ENCODE measurements at regions not wholly inside any gene's neighbourhood (a gene's known extent, or its start where the extent isn't known, plus 50 kb on each side); places are given as distances from the start of the nearest gene placed in this dataset.
"Not testable (repeated sequence)": the region's sequence is repeated elsewhere in the genome, so short reads cannot be mapped to it uniquely, and the experiment has no call there.

- Histone ChIP-seq H3K27ac (no peak overlapping the region), H3K4me3 (no peak overlapping the region)
Measured at GRCh38 chr13:61944329-61944929, 528.8 kb upstream of the PCDH20 start.

DNA sequence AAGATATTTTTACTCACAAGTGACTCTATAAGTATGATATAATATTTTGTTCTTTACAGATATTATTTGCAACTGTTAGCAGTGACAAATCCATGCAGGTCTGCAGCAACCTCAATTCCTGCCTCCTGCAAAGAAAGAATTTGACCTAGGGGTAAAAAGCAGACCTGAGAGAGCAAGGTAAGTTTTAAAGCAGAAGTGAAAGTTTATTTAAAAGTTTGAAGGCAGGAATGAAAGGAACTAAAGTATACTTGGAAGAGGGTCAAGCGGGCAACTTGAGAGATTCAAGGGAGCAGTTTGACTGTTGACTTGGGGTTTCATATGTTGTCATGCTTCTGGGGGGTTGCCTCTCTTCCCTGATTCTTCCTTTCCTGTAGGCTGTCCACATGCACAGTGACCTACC, 520.1 kb upstream of the PCDH20 start:
- no peak overlapping the region for H3K4me3 ChIP-seq
- H3K27ac ChIP-seq: no peak overlapping the region

DNA sequence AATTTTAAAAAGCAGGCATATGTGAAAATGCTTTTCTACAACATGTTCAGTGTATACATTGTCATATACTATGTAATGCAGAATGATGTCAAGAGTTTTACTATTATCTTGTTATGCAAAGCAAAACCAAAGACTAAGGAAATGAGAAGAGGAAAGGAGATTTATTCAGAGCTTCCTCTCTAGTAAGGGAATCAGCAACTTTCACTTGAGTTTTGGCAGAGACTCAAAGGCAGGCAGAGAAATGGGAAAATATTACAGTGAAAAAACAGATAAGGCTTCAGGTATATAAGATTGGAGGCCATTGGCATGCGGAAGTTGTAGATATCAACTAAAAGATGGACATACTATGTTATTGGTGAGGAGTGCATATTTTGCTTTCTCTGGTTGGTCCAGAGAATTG, 512.0 kb upstream of the PCDH20 start:
- Histone ChIP-seq H3K27ac (no peak overlapping the region), H3K4me3 (no peak overlapping the region)

DNA sequence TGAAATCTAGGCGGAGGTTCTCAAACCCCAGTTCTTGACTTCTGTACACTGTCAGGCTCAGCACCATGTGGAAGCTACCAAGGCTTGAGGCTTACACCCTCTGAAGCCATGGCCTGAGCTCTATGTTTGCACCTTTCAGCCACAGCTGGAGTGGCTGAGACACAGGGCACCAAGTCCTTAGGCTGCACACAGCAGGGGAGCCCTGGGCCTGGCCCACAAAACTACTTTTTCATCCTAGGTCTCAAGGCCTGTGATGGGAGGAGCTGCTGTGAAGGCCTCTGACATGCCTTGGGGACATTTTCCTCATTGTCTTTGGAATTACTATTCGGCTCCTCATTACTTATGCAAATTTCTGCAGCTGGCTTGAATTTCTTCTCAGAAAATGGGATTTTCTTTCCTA, 503.2 kb upstream of the PCDH20 start:
- no peak overlapping the region for H3K27ac ChIP-seq
- no peak overlapping the region for H3K4me3 ChIP-seq

DNA sequence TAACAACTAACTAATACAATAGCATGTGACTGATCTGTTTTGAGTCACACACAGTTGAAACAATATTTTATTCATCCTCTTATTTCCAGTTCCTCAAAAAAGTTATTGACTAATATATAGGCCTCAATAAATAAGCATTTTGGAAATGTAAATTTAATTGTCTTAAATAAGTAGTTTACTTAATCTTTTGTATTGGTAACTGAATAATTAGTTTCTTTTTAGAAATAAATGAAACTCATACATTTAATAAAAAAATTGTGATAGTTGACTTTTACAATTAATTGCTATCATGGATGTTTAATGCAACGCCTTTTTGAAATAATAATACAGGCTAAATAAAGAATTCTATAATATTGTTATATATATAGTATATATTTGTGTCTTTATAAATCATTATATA, 500.8 kb upstream of the PCDH20 start:
- H3K4me3 ChIP-seq: no peak overlapping the region
- H3K27ac ChIP-seq: no peak overlapping the region

GRCh38 chr13:61913183-61913582, 497.5 kb upstream of the PCDH20 start:
- H3K27ac ChIP-seq: no peak overlapping the region
- H3K4me3 ChIP-seq: no peak overlapping the region

DNA sequence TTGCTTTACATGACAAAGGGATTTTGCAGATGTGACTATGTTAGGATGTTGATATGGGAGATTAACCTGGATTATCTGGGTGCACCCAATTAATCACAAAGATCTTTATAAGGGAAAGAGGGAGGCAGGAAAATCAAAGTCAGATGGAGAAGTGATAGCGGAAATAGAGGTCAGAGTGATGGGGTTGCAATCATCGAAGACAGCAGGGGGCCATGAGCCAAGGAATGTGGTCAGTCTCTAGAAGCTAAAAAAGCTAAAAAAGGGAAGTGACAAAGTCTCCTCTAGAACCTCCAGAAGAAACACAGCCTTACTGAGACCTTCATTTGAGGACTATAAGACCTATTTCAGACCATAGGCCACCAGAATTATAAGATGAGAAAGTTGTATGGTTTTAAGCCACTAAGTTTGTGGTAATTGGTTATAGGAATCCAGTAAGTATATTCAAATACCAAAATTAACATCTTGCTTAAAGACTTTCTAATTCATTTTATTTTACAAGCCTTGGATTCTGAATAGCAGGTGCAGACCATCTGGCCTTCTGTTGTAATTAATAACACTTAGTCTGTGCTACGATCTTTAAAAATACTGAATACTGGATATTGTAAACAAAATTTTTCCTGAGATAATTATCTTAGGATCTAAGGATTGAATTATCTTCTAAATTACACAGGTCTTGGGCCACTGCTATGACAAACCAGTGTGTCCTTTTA, 493.4 kb upstream of the PCDH20 start:
- Histone ChIP-seq H3K4me3 (no peak overlapping the region), H3K27ac (no peak overlapping the region)

GRCh38 chr13:61905054-61905453, 489.4 kb upstream of the PCDH20 start:
- H3K4me3 ChIP-seq: no peak overlapping the region

GRCh38 chr13:61901946-61902541, 486.4 kb upstream of the PCDH20 start:
- H3K4me3 ChIP-seq: no peak overlapping the region

More at GRCh38 chr13:61905054-61905453, 489.4 kb upstream of the PCDH20 start:
- no peak overlapping the region for H3K27ac ChIP-seq

GRCh38 chr13:61900033-61900432, 484.4 kb upstream of the PCDH20 start:
- Histone ChIP-seq H3K27ac (no peak overlapping the region), H3K4me3 (no peak overlapping the region)

More at GRCh38 chr13:61901946-61902541, 486.4 kb upstream of the PCDH20 start:
- H3K27ac ChIP-seq: no peak overlapping the region

- Histone ChIP-seq H3K27ac (no peak overlapping the region), H3K4me3 (no peak overlapping the region)
Measured at GRCh38 chr13:61898207-61898606, 482.6 kb upstream of the PCDH20 start.

DNA sequence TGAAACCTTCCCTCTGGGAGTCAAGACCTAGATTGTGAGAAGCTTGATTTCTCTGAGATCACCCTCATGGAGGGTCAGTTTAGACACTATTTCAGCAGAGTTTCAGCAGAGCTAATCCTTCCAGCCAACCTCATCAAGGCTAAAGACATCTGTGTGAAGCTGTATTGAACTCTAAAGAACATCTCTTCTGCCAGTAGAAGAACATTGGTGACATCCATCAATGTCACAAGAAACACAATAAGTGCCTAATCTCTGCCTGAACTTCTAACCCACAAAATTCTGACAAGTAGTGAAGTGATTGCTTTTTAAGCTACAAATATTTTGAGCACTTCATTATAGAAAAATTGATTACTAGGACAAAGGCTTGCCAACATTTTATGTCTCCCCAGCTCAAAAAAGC, 475.8 kb upstream of the PCDH20 start:
- H3K4me3 ChIP-seq: no peak overlapping the region
- no peak overlapping the region for H3K27ac ChIP-seq

GRCh38 chr13:61884830-61885229, 469.2 kb upstream of the PCDH20 start:
- Histone ChIP-seq H3K27ac (no peak overlapping the region), H3K4me3 (no peak overlapping the region)

- no peak overlapping the region for H3K27ac ChIP-seq
- H3K4me3 ChIP-seq: no peak overlapping the region
Measured at GRCh38 chr13:61880578-61881283, 465.1 kb upstream of the PCDH20 start.

- H3K27ac ChIP-seq, H3K4me3 ChIP-seq: not testable (repeated sequence)
Measured at GRCh38 chr13:61878565-61878964, 462.9 kb upstream of the PCDH20 start.

DNA sequence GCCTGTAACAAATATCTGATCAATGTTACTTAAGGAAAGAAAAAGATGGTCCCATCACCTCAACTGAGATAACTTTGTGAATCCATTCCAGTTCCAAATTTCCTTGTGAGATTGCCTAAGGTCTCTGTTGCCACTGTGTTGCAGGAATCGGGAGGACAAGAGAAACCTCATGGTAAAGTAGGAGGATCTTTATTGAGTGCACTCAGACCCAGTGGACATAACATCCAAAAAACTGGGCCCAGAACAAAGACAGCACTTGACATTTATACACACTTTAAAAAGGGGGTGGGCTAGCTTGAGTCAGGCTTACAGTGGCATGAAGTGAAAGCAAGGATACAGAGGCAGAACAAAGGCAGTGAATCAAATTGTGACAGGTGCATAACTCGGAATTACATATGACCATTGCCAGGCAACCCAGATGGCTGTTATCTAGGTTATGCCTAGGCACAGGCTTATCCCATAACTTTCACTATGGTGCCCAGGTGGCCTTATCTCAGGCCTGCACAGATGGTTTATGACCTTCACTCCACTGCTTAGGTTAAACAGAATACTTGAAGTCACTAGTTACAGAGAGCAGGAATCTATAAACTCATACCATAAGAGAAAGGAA, 459.4 kb upstream of the PCDH20 start:
- H3K4me3 ChIP-seq: no peak overlapping the region
- H3K27ac ChIP-seq: no peak overlapping the region

GRCh38 chr13:61873717-61874116, 458.1 kb upstream of the PCDH20 start:
- H3K4me3 ChIP-seq: no peak overlapping the region

DNA sequence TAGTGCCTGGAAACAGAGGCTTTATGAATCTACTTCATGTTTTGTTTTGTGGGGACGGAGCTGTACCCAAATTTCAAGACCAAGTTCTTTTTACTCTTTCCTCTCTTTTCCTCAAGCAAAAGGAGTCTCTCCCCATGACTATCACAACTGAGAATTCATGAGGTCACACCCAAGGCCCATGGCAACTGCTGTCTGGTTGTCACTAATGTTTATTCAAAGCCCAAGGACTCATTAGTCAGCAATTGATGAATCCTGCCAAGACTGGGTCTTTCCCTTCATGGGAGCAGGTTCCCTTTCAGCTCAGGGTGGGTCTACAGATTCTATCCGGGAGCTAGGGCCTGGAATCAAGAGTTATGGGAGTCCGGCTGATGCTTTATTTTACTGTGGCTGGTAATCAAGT, 441.5 kb upstream of the PCDH20 start:
- Histone ChIP-seq H3K4me3 (no peak overlapping the region), H3K27ac (no peak overlapping the region)

More at GRCh38 chr13:61873717-61874116, 458.1 kb upstream of the PCDH20 start:
- no peak overlapping the region for H3K27ac ChIP-seq

- H3K4me3 ChIP-seq: no peak overlapping the region
- H3K27ac ChIP-seq: no peak overlapping the region
Measured at GRCh38 chr13:61852116-61852619, 436.5 kb upstream of the PCDH20 start.

DNA sequence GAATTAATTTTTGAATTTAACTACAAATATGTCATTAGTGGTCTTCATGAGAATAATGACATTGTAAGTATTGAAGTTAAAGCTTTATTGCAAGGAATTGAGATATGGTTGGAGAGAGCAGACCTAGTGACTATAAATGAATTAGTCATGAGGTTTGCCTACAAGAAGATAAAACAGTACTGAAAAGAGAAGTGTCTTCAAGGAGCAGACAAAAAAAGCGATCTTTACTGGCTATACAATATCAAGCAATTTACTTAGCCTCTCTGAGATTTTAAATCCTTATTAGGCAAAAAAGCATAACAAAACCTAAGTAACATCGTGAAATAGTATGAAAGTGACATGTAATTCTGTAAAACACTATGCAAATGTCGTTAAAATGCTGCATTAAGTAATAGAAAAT, 435.1 kb upstream of the PCDH20 start:
- H3K4me3 ChIP-seq: no peak overlapping the region
- no peak overlapping the region for H3K27ac ChIP-seq

Data from skin epidermis (tissue), 12 donors.